ENCODE measurements at regions not wholly inside any gene's neighbourhood (a gene's known extent, or its start where the extent isn't known, plus 50 kb on each side); places are given as distances from the start of the nearest gene placed in this dataset.

DNA sequence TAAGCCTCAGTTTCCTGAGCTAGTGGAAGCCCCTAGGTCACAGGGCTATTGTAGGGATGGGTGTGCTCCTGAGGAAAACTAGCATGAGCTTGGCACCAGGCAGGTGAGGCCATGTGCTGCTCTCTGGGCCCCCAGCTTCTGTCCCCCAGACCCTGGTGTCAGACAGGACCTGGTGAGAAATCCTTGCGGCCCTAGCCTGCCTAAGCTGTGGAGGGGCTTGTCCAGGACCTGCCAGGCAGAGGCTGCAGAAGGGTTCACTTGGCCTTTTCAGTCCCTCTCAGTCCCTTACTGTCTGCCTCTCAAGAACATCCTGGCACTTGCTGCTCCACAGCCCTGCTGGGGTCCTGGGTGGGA is 58.4 kb downstream of the ZFP36L2 start:
- TF ChIP-seq, protein P1, sequence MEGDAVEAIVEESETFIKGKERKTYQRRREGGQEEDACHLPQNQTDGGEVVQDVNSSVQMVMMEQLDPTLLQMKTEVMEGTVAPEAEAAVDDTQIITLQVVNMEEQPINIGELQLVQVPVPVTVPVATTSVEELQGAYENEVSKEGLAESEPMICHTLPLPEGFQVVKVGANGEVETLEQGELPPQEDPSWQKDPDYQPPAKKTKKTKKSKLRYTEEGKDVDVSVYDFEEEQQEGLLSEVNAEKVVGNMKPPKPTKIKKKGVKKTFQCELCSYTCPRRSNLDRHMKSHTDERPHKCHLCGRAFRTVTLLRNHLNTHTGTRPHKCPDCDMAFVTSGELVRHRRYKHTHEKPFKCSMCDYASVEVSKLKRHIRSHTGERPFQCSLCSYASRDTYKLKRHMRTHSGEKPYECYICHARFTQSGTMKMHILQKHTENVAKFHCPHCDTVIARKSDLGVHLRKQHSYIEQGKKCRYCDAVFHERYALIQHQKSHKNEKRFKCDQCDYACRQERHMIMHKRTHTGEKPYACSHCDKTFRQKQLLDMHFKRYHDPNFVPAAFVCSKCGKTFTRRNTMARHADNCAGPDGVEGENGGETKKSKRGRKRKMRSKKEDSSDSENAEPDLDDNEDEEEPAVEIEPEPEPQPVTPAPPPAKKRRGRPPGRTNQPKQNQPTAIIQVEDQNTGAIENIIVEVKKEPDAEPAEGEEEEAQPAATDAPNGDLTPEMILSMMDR (IDR thresholded peaks at IDR 0.05; ENCODE audit: low read depth, low read length, poor library complexity, severe bottlenecking) = no peak
- no peak for TF ChIP-seq EZH2phosphoT487 (IDR thresholded peaks at IDR 0.05; ENCODE audit: borderline replicate concordance, low read length)
